ENCODE measurements at regions not wholly inside any gene's neighbourhood (a gene's known extent, or its start where the extent isn't known, plus 50 kb on each side); places are given as distances from the start of the nearest gene placed in this dataset.

DNA sequence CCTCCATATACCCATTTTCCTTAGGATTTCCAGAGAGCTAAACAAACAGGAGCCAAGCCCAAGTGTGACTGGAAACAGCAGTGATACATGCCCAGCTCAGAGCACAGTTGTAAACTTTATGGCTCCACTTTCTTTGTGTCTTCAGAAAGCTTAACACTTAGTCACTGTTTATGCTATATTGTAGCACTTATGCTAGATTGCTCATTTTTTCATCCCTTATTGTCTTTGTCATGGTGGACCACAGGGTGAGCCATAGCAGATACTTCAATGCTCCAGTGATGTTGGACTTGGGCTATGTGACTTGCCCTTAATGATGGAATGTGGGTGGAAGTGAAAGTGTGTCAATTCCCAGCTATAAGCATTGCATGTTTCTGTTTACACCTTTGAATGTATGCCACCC is 401.6 kb downstream of the METTL4 start:
- H3K27me3 Mint-ChIP-seq: no peaks in the 10 kb centered on the region
- H3K27ac Mint-ChIP-seq: no peak overlapping the region
- no peak overlapping the region for H3K4me3 Mint-ChIP-seq
- no peaks in the 10 kb centered on the region for H3K4me1 Mint-ChIP-seq (ENCODE audit: low read depth)
- no peaks in the 10 kb centered on the region for H3K36me3 Mint-ChIP-seq (ENCODE audit: low read depth)
- no peaks in the 10 kb centered on the region for H3K9me3 Mint-ChIP-seq

DNA sequence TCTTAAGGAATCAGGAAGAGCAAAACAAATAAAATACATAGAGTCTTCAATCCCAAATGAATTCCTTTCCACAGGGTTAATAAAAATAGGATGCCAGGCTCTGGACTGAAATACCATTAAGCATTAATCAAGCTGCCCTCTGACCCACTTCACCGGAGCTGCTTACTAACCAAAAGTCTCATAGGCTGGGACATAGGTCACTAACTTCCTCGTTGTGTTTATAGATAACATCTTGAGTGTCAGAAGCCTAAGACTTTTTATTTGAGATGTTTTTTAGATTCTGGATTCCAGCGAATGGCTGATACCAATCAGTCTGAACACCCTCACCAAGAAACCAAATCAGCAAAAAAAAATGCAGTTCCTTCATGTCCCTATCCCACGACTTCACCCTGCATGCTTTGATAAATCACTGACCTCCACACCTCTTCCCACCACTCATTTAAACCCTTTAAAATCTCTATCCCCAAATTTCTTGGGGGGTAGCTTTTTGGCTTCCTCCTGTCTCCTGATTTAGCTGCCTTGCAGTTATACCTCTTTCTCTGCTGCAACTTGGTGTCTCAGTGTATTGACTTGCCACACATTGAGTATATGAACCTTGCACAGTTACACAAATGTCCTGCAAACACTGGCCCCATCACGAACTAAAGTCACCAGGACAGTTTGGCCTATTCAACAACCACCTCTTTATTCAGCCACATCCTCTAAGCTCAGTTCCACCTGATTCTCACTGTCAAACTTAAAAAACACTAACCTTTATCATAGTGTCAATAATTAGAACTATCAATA is 399.3 kb downstream of the METTL4 start:
- Mint-ChIP-seq H3K27me3 (no peaks in the 10 kb centered on the region), H3K4me1 (ENCODE audit: low read depth) (no peaks in the 10 kb centered on the region), H3K36me3 (ENCODE audit: low read depth) (no peaks in the 10 kb centered on the region), H3K27ac (no peak overlapping the region), H3K9me3 (no peaks in the 10 kb centered on the region), H3K4me3 (no peak overlapping the region)

DNA sequence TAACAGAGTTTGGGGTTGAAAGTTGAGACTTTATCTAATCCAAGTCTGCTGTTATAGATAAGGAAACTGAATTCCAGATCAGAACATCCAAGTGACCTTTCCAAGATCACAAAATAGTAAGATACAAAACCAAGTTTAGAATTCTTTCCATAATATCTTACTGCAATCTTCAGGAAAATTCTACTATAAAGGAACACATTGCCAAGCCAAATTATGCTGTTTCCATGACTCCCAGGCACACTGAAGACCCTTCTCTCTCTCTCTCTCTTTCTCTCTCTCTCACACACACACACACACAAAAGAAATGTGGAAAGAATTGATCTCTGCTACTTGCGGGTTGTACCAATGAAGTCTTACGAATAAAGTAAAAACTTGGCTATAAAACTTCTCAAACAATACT is 398.4 kb downstream of the METTL4 start:
- Mint-ChIP-seq H3K27me3 (no peaks in the 10 kb centered on the region), H3K4me1 (ENCODE audit: low read depth) (no peaks in the 10 kb centered on the region), H3K27ac (no peak overlapping the region), H3K9me3 (no peaks in the 10 kb centered on the region), H3K36me3 (ENCODE audit: low read depth) (no peaks in the 10 kb centered on the region), H3K4me3 (no peak overlapping the region)

DNA sequence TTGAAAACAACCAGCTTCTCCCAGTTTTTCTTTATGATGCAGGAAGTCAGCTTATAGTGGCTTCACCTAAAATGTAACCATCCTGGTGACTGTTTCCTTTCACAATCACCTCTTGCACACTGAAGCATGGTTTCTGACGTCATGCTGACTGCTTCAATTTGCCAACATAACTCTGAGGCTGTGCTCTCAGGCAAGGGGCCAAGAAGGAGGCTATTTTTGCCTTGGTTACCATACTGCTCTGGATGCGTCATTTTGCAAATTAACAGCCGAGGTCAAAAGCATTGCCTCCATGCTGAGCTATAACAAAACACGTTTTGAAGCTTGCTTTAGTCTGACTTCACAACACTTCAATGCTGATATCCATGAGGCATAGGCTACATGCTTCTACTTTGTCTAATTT is 397.8 kb downstream of the METTL4 start:
- H3K27ac Mint-ChIP-seq: no peak overlapping the region
- no peak overlapping the region for H3K4me3 Mint-ChIP-seq
- H3K9me3 Mint-ChIP-seq: no peaks in the 10 kb centered on the region
- H3K4me1 Mint-ChIP-seq (ENCODE audit: low read depth): no peaks in the 10 kb centered on the region
- no peaks in the 10 kb centered on the region for H3K36me3 Mint-ChIP-seq (ENCODE audit: low read depth)
- no peaks in the 10 kb centered on the region for H3K27me3 Mint-ChIP-seq

DNA sequence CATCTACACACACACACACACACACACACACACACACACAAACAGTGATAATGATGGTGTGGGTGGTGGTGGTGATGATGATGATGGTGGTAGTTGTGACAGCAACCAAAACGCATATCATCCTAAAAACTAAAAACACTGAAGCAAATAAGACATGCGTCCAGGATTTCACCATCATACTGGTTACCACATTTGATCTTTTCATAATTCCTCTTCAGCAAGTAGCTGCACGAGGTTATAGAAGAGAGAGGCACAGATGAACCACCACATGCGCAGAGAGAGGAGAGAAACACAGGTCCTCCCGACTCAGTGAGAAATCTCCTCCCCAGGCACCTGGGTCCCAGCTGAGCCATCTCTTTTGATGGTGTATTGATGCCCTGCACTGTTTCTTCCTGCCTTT is 393.3 kb downstream of the METTL4 start:
- no peak overlapping the region for H3K27ac Mint-ChIP-seq
- H3K4me3 Mint-ChIP-seq: no peak overlapping the region
- no peaks in the 10 kb centered on the region for H3K9me3 Mint-ChIP-seq
- H3K27me3 Mint-ChIP-seq: no peaks in the 10 kb centered on the region
- H3K4me1 Mint-ChIP-seq (ENCODE audit: low read depth): no peaks in the 10 kb centered on the region
- H3K36me3 Mint-ChIP-seq (ENCODE audit: low read depth): no peaks in the 10 kb centered on the region

DNA sequence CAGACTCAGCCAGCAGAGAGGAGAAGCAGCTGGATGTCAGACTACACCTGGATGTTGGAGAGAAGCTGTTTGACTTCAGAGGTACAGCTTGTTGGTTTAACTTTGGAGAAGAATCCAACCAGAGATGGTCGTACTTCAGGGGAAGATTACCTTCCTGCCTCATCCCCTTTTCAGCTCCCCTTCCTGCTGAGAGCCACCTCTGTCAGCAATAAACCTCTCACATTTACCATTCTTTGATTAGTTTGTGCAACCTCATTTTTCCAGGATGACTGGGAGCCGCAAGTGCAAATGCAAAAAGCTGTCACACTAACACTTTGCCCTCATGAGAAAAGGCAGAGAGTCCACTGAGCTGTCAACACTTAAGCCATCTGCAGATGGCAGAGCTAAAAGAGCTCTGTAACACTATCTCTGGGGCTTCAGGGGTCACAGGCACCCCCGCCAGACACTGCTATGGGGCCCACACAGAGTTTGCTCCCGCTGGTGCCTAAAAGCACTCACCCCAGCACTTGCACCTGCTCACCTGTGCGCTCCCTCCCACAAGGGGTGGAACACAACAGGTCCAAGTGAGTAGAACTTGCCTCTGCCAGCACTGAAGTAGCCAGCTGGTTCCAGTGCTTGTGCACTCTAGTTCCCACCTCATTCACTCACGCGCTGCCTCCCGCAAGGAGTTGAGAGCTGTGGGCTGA is 391.7 kb downstream of the METTL4 start:
- no peaks in the 10 kb centered on the region for H3K9me3 Mint-ChIP-seq
- H3K4me1 Mint-ChIP-seq (ENCODE audit: low read depth): no peaks in the 10 kb centered on the region
- no peaks in the 10 kb centered on the region for H3K27me3 Mint-ChIP-seq
- H3K27ac Mint-ChIP-seq: no peak overlapping the region
- H3K36me3 Mint-ChIP-seq (ENCODE audit: low read depth): no peaks in the 10 kb centered on the region
- H3K4me3 Mint-ChIP-seq: no peak overlapping the region

DNA sequence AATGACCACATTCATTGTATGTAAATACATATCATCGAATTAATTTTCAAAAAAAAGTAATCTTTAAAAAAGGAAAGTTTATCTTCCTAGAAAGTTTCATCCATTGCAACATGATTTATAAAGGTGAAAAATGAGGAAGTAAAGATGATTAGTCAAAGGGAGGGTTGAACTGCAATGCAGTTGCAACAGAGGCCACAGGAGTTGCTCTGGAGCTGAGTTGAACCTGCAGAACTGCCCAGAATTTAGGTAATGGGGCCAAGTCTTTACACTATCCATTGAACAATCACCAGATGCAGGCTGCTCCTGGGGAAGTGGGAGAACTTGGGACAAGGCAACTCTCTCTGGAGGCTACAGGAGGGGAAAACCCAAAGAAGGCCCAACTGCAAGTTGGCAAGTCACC is 390.7 kb downstream of the METTL4 start:
- Mint-ChIP-seq H3K36me3 (ENCODE audit: low read depth) (no peaks in the 10 kb centered on the region), H3K27ac (no peak overlapping the region)

DNA sequence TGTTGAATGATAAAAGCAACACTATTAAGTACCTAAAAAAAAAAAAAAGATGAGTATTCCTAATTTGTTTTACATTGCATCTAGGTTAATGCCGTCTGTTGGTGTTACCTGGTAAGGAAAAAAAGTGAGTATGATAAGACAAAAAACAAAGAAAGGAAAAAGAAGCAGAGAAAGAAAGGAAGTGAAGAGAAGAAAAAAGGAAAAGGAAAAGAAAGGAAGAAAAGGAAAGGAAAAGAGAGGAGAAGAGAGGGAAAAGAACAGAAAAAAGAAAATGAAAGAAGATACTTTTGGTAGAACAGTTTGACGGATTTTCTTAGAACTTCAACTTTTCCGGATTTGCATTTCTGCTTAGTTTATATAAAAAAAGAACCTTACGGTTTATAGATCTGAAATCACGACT is 387.9 kb downstream of the METTL4 start:
- no peak overlapping the region for H3K4me3 Mint-ChIP-seq
- no peaks in the 10 kb centered on the region for H3K9me3 Mint-ChIP-seq
- no peaks in the 10 kb centered on the region for H3K27me3 Mint-ChIP-seq
- H3K36me3 Mint-ChIP-seq (ENCODE audit: low read depth): no peaks in the 10 kb centered on the region
- H3K27ac Mint-ChIP-seq: no peak overlapping the region
- H3K4me1 Mint-ChIP-seq (ENCODE audit: low read depth): no peaks in the 10 kb centered on the region

More for the DNA sequence above, 390.7 kb downstream of the METTL4 start:
- H3K4me3 Mint-ChIP-seq: no peak overlapping the region
- no peaks in the 10 kb centered on the region for H3K9me3 Mint-ChIP-seq
- no peaks in the 10 kb centered on the region for H3K27me3 Mint-ChIP-seq
- no peaks in the 10 kb centered on the region for H3K4me1 Mint-ChIP-seq (ENCODE audit: low read depth)

DNA sequence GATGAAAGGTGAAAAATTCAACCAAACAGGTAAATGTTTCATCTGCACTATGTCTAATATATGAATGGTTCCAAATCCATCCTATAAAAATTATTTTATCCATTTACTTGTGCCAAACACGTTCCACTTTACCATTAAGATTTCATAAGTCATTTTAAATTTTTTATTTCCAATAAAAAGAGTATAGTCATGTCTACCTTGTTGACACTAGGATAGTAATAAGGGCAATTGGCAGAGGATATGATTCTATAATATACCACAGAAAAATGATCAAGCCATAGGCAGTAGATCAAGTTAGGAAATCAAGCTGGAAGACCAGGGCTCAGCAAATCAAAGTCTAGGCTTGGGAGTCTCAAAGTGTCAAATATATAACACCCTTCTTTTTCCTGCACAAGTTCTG is 384.3 kb downstream of the METTL4 start:
- Mint-ChIP-seq H3K9me3 (no peaks in the 10 kb centered on the region), H3K27ac (no peak overlapping the region), H3K27me3 (no peaks in the 10 kb centered on the region), H3K36me3 (ENCODE audit: low read depth) (no peaks in the 10 kb centered on the region), H3K4me1 (ENCODE audit: low read depth) (no peaks in the 10 kb centered on the region), H3K4me3 (no peak overlapping the region)

DNA sequence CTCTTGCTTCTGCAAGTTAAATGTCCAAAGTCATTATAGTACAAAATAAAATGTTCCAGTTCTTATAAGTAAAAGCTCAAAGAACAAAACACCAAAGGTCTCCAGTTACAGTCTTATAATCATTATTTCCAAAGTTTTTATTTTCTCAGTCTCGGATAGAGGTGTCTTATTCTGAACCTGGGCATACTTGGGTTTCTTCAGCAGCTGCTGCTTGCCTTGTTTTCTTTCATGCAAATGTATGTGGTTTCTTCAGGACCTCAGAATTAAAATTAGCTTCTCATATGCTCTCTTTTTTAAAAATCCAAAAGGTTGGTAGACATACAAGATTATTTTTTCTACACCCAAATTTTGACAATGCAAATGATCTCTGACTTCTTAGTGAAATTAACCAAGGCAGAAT is 383.0 kb downstream of the METTL4 start:
- Mint-ChIP-seq H3K36me3 (ENCODE audit: low read depth) (no peaks in the 10 kb centered on the region), H3K4me3 (no peak overlapping the region)

DNA sequence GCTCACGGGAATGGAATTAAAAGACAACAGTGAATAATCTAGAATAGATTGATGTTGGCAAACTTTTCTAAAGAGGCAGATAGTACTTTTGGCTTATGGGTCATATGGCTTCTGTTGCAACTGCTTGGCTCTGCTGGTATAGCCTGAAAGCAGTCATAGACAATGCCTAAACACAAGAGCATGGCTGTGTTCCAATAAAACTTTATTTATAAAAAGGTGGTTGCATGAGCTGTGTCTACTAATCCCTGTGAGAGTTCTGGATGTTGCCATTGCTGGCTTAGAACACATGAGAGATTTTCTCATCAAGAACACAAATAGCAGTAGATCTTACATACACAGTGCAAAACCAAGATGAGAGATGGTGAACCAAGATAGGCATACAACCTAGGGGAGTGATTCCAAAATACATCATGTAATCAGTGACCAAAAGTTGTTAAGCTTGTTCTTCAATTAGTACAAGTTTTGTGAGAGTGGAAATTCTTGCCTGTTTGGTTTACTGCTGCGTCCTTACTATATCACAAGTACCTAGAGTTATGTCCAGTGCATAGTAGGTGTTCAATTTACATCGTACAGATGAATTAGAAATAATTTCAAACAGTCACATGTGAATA is 380.0 kb downstream of the METTL4 start:
- H3K4me1 Mint-ChIP-seq (ENCODE audit: low read depth): no peaks in the 10 kb centered on the region
- no peaks in the 10 kb centered on the region for H3K36me3 Mint-ChIP-seq (ENCODE audit: low read depth)
- no peak overlapping the region for H3K4me3 Mint-ChIP-seq
- H3K27me3 Mint-ChIP-seq: no peaks in the 10 kb centered on the region
- H3K27ac Mint-ChIP-seq: no peak overlapping the region
- no peaks in the 10 kb centered on the region for H3K9me3 Mint-ChIP-seq

More for the DNA sequence above, 383.0 kb downstream of the METTL4 start:
- Mint-ChIP-seq H3K27me3 (no peaks in the 10 kb centered on the region), H3K4me1 (ENCODE audit: low read depth) (no peaks in the 10 kb centered on the region), H3K9me3 (no peaks in the 10 kb centered on the region), H3K27ac (no peak overlapping the region)

DNA sequence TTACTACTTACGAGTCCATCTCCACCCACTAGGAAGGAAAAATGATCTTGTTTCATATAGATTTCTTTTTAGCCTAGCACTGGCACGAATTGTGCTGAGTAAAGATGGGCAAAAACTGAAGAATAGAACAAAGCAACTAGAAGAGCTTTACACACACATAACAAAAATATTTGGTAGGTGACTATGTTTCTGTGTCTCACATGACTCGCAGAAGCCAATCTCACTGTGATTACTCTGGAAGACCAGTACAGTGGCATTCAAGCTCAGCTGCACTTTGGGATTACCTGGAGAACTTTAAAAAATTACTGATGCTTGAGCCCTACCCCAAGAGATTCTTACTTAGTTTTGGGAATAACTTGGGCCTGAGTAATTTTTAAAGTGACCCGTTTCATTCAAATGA is 378.7 kb downstream of the METTL4 start:
- no peak overlapping the region for H3K4me3 Mint-ChIP-seq
- no peaks in the 10 kb centered on the region for H3K9me3 Mint-ChIP-seq
- H3K27me3 Mint-ChIP-seq: no peaks in the 10 kb centered on the region
- no peaks in the 10 kb centered on the region for H3K36me3 Mint-ChIP-seq (ENCODE audit: low read depth)
- no peak overlapping the region for H3K27ac Mint-ChIP-seq
- H3K4me1 Mint-ChIP-seq (ENCODE audit: low read depth): no peaks in the 10 kb centered on the region

DNA sequence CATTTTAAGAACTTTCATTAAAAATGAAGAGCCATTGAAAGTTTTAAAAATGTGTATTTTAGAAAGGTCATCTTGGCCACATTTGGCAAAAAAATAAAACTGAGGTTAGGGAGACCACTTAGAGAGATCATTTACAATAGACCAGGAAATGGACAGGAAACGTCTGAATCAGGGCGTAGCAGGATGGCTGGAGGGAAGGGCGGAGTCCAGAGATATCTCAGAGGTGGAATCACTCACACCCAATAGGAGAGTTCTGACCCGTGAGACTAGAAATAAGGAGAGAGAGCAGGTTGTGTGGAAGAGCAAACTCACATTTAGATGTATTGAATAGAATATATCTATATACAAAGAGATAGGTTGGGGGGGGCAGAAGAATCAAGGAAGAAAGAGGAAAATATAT is 373.4 kb downstream of the METTL4 start:
- Mint-ChIP-seq H3K27ac (no peak overlapping the region), H3K4me1 (ENCODE audit: low read depth) (no peaks in the 10 kb centered on the region), H3K4me3 (no peak overlapping the region), H3K36me3 (ENCODE audit: low read depth) (no peaks in the 10 kb centered on the region), H3K9me3 (no peaks in the 10 kb centered on the region), H3K27me3 (peaks cover 4% of the 10 kb centered on the region)

DNA sequence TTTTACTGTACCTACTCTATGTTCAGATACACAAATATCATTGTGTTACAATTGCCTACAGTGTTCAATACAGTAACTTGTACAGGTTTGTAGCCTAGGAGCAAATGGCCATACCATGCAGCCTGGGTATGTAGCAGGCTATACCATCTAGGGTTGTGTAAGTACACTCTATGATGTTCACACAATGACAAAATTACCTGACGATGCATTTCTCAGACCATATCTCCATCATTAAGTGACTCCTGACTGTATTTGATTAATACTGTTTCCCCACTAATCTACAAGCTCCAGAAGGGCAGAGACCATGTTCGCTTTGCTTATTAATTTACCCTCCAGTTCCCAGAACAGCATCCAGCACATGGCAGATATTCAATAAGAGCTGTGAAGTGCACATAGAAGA is 372.2 kb downstream of the METTL4 start:
- no peaks in the 10 kb centered on the region for H3K4me1 Mint-ChIP-seq (ENCODE audit: low read depth)
- peaks cover 4% of the 10 kb centered on the region for H3K27me3 Mint-ChIP-seq
- H3K36me3 Mint-ChIP-seq (ENCODE audit: low read depth): no peaks in the 10 kb centered on the region
- no peak overlapping the region for H3K4me3 Mint-ChIP-seq
- H3K9me3 Mint-ChIP-seq: no peaks in the 10 kb centered on the region
- no peak overlapping the region for H3K27ac Mint-ChIP-seq

DNA sequence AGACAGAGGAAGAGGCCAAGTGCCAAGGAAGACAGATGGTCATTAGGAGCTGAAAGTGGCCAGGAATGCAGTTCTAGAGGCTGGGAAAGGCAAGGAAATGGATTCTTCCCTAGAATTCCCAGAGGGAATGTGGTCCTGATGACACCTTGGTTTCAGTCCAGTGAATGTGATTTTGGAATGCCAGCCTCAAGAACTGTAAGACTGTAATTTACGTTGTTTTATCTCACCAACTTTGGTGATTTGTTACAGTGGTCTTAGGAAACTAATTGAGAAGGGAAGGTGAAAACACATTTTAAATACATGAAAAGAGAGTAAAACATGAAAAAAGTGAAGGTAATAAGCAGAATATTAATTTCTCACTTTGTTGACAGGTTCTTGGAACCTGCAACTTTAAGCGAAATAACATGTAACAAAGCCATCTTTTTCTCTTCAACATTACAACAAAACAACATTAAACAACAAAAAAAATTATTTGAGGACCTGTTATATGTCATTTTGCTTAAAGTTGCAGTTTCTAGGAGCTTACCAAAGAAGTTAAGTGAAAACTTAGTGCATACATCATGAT is 370.2 kb downstream of the METTL4 start:
- Mint-ChIP-seq H3K4me1 (ENCODE audit: low read depth) (no peaks in the 10 kb centered on the region), H3K27ac (no peak overlapping the region), H3K36me3 (ENCODE audit: low read depth) (no peaks in the 10 kb centered on the region), H3K27me3 (peaks cover 4% of the 10 kb centered on the region), H3K9me3 (no peaks in the 10 kb centered on the region), H3K4me3 (no peak overlapping the region)
